Natural killer cell treated with Interleukin-12 subunit alpha and Interleukin-12 subunit beta and Interleukin-15 and Interleukin-18, amount 100 ng/mL, for 72 hours (primary cell): ENCODE measurements at regions not wholly inside any gene's neighbourhood (a gene's known extent, or its start where the extent isn't known, plus 50 kb on each side); places are given as distances from the start of the nearest gene placed in this dataset.
"Not testable (repeated sequence)": the region's sequence is repeated elsewhere in the genome, so short reads cannot be mapped to it uniquely, and the experiment has no call there.

Experiments
- ATAC-seq, 2 donors: fragments of 150-1000 bp; cut with Tn5 transposase in 1 of 2; sonication (Bioruptor Pico), chemical (Tn5 transposase) in 1 of 2; 2 replicates each; pipeline ENCODE4 v1.10.0; 2021
- DNase-seq: peaks from one replicate; pipeline ENCODE4 v3.0.0; 2022; ENCODE audit warnings: low spot score
- H3K27ac Mint-ChIP-seq, 2 donors: 1 replicate in 1 of 2; 2 replicates in 1 of 2; pipeline ENCODE4 v1.8.0; 2022; ENCODE audit warnings: mixed read lengths in 2 of 2, mild to moderate bottlenecking in 1 of 2, moderate library complexity in 1 of 2
- H3K27me3 Mint-ChIP-seq, 2 donors: 1 replicate in 1 of 2; 2 replicates in 1 of 2; pipeline ENCODE4 v1.8.0; 2022; ENCODE audit warnings: mixed read lengths in 2 of 2
- H3K36me3 Mint-ChIP-seq: one replicate; pipeline ENCODE4 v1.8.0; 2022; ENCODE audit warnings: mixed read lengths
- H3K4me1 Mint-ChIP-seq, 2 donors: 1 replicate in 1 of 2; 2 replicates in 1 of 2; pipeline ENCODE4 v1.8.0; 2022; ENCODE audit warnings: low read depth in 2 of 2, mixed read lengths in 2 of 2, mild to moderate bottlenecking in 1 of 2
- H3K4me3 Mint-ChIP-seq: one replicate; pipeline ENCODE4 v1.8.0; 2022; ENCODE audit warnings: mixed read lengths
- H3K9me3 Mint-ChIP-seq: 2 replicates; pipeline ENCODE4 v1.8.0; 2022; ENCODE audit warnings: mixed read lengths

DNA sequence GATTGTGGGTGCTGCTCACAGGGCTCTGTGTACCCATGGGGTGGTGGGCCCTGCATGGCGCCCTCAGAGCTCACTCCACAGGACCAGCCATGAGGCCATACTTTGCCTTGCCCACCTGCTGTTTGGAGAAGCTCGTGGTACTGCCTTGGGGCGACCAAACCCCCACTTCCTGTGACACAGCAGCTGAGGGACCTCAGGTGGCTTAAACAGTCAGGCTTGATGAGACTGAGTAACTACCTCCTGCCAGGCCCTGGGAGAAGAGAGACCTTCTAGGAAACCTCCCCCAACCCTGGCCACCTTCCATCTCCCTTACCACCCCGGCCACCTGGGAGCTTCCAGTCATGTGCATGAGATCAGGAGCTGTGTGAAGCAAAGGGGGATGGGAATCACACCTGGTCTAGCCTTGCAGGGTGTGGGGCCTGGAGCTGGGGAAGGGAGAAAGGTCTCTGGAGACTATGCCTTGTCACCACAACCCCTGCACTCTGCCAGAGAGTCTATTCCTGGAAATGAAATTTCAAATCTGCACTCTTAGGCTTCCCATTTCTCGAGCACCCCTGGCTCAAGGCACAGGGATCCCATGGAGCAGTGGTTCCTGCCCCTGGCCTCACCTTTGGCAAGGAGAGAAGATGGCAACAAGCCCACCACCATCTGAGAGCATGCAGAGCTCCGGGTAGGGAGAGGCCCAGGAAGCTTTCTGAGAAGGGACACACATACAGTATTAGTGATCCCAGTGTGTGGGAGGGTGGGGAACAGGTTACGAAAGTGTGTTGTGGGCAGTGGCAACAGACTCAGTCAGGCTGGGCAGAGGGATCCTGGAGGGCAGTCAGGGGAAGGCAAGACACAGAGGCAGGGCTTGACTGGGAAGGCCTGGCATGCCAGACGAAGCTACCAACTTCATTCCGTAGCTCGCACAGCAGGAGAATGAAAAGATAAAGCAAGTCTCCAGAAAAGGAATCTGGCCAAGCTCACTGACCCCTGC lies 125.0 kb downstream of the URI1 start:
- Mint-ChIP-seq H3K4me3 (no peak overlapping the region), H3K36me3 (no peaks in the 10 kb centered on the region), H3K27ac (no peak overlapping the region), H3K27me3 (no peaks in the 10 kb centered on the region), H3K9me3 (no peaks in the 10 kb centered on the region), H3K4me1 (no peaks in the 10 kb centered on the region)
- ATAC-seq (no peak), DNase-seq (no peak)

DNA sequence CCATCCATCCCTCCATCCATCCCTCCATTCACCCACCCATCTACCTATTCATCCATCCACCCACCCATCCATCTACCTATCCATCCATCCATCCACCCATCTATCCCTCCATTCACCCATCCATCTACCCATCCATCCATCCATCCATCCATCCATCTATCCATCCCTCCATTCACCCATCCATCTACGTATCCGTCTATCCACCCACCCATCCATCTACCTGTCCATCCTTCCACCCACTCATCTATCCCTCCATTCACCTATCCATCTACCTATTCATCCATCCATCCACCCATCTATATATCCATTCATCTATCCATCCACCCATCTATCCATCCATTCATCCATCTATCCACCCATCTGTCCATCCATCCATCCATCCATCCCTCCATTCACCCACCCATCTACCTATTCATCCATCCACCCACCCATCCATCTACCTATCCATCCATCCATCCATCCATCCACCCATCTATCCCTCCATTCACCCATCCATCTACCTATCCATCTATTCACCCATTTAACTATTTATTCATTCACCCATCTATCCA lies 126.0 kb downstream of the URI1 start:
- ATAC-seq, result not testable (repeated sequence)

DNA sequence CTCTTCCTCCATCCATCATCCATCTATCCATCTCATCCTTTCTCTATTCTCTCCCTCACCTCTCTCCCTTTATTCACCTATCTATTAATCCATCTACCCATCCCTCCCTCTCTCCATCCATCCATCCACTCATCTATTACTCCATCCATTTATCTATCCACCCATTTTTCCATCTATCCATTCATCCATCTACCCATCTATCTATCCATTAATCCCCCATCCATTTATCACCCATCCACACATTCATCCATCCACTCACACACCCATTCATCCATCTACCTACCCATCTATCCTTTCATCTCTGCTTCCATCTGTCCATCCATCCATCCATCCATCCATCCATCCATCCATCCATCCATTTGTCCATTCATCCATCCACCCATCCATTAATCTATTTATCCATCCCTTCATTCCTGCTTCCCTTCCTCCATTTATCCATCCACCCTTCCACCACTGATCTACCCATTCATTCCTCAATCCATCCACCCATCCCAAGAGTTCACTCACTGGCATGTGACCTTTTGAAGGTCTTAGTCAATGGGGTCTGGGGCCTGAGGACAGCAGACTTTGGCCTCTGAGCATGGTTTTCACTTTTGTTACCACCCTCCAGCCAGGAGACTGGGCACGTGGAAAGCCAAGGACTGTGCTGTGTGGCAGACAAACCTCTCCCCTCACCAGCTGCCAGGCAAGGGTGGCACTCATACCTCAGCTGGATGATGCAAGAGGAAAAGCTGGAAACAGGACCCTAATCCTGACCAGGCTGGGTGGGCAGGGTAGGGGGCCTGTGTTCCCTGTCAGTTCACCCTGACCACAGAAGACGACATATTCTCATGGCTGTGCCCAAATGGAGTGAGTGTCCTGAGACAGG lies 126.7 kb downstream of the URI1 start:
- ATAC-seq, result no peak
- H3K4me1 Mint-ChIP-seq, result no peaks in the 10 kb centered on the region
- DNase-seq, result no peak
- H3K36me3 Mint-ChIP-seq, result no peaks in the 10 kb centered on the region
- no peak overlapping the region for H3K4me3 Mint-ChIP-seq
- H3K9me3 Mint-ChIP-seq, result no peaks in the 10 kb centered on the region
- H3K27me3 Mint-ChIP-seq, result no peaks in the 10 kb centered on the region
- no peak overlapping the region for H3K27ac Mint-ChIP-seq

More for the DNA sequence above, 126.0 kb downstream of the URI1 start:
- H3K4me1 Mint-ChIP-seq, H3K4me3 Mint-ChIP-seq, H3K9me3 Mint-ChIP-seq, H3K27me3 Mint-ChIP-seq, H3K27ac Mint-ChIP-seq, H3K36me3 Mint-ChIP-seq, DNase-seq: not testable (repeated sequence)

DNA sequence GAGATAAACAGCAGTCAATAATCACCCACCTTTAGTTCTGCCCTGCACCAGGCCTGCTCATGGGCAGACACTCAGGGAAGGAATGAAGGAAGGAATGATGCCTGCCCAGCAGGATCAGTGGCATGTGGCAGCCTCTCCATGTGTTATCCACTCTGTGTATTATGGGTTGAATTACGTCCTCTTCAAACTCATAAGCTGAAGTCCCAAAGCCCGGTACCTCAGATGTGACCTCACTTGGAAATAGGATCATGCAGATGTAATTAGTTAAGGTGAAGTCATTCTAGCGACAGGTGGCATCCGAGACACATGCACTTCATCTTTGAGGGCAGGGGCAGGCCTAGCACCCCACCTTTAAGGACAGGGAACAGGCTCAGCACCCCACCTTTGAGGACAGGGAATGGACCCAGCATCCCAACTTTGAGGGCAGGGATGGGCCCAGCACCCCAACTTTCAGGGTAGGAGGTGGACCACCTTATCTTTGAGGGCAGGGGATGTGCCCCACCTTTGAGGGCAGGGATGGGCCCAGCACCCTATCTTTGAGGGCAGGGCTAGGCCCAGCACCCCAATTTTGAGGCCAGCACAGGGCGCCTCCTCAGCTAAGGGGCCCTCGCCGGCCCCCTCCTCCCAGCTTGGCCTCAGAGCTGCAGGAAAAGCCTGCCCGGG lies 127.6 kb downstream of the URI1 start:
- Mint-ChIP-seq H3K4me1 (no peaks in the 10 kb centered on the region), H3K4me3 (no peak overlapping the region), H3K27ac (no peak overlapping the region), H3K9me3 (no peaks in the 10 kb centered on the region), H3K36me3 (no peaks in the 10 kb centered on the region), H3K27me3 (no peaks in the 10 kb centered on the region)
- ATAC-seq, result no peak
- no peak for DNase-seq

DNA sequence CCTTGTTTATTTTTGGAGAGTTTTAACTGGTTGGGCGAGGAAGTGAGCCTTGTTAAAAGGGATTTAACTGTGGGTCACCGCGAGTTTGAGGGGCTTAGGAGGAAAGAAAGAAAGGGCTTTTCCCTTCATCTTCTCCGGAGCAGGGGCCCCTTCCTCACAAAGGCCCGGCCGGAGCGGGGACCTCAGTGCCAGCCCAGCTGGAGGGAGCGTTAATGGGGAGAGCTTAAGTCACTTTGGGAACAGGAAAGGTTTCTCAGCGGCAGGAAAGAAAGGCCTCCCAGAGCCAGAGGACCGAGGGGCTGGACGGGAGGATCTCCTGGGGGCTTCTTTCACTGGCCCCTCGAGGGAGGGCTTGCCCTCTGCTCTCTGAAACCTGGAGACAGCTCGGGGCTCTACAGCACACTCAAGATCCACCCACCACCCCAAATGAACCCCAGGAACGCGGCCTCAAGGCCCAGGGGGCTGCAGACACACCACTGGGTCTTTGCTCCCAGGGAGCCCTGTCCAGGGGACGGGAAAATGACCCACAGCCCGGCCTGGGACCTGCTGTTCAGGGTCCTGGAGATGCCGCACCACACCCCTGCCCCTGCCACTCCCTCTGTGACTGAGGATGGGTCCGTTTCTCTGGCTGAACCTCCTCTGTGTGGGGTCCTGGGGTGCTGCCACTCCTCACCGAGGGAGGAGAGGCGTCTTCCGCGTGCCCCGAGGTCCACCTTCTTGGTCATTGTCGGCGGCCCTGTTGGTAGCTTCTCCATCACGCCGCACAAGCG lies 128.3 kb downstream of the URI1 start:
- ATAC-seq, result no peak
- Mint-ChIP-seq H3K4me3 (no peak overlapping the region), H3K36me3 (no peaks in the 10 kb centered on the region), H3K9me3 (no peaks in the 10 kb centered on the region), H3K4me1 (no peaks in the 10 kb centered on the region), H3K27me3 (no peaks in the 10 kb centered on the region), H3K27ac (no peak overlapping the region)
- no peak for DNase-seq

DNA sequence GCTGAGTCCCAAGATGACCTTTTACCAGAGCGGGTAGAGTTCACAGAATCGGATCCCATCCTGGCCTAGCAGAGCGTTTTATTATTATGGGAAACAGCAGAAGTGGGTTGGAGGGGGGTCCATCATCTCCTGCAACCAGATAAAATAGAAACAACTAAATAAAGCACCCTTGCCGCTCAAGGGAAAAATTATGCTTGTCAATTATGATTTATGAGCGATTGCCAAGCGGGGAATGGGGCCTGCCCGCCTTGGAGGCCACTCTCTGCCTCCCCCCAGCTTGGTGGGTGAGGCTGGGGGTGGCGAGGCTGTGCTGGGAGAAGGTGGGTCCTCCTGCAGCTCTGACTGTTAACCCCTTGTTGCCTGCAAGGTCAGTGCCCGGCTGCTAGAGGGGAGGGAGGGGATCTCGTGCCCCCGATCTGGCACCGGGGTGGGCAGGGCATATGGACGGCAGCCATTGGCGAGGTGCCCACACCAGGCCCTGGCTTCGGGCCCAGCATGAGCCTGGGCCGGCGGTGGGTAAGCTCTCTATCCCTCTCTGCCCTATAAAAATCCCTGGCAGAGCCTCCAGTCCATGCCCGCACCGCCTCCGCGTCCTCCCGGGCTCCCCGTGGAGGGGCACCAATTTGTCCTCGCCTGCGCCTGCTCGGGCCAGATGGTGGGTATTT lies 129.1 kb downstream of the URI1 start:
- H3K27me3 Mint-ChIP-seq, result peaks cover 2 to 6% of the 10 kb centered on the region in 2 donors
- H3K36me3 Mint-ChIP-seq, result no peaks in the 10 kb centered on the region
- H3K4me1 Mint-ChIP-seq, result no peaks in the 10 kb centered on the region
- H3K4me3 Mint-ChIP-seq, result no peak overlapping the region
- no peak overlapping the region for H3K27ac Mint-ChIP-seq
- no peaks in the 10 kb centered on the region for H3K9me3 Mint-ChIP-seq
- ATAC-seq, result no peak
- no peak for DNase-seq

DNA sequence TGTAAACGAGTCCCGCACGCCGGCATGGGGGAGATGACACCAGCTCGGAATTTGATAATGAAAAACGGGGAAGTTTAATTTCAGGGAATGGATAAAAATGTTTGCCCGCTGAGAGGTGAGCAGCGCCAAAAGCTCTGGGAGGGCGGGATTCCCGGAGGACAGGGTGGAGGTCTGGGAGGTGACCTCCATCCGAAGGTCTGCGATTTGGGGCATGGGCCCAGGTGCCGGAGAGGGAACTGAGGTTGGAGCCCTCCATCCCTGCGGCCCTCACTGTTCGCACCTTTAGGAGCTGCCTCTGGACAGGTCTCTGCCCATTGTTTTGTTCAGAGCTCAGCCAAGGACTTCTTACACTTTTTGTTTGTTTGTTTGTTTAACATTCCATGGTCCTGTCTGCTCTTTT lies 129.8 kb downstream of the URI1 start:
- ATAC-seq (no peak), DNase-seq (no peak)
- Mint-ChIP-seq H3K36me3 (no peaks in the 10 kb centered on the region), H3K27ac (no peak overlapping the region), H3K27me3 (peaks cover 2 to 7% of the 10 kb centered on the region in 2 donors), H3K4me3 (no peak overlapping the region), H3K9me3 (no peaks in the 10 kb centered on the region), H3K4me1 (no peaks in the 10 kb centered on the region)

DNA sequence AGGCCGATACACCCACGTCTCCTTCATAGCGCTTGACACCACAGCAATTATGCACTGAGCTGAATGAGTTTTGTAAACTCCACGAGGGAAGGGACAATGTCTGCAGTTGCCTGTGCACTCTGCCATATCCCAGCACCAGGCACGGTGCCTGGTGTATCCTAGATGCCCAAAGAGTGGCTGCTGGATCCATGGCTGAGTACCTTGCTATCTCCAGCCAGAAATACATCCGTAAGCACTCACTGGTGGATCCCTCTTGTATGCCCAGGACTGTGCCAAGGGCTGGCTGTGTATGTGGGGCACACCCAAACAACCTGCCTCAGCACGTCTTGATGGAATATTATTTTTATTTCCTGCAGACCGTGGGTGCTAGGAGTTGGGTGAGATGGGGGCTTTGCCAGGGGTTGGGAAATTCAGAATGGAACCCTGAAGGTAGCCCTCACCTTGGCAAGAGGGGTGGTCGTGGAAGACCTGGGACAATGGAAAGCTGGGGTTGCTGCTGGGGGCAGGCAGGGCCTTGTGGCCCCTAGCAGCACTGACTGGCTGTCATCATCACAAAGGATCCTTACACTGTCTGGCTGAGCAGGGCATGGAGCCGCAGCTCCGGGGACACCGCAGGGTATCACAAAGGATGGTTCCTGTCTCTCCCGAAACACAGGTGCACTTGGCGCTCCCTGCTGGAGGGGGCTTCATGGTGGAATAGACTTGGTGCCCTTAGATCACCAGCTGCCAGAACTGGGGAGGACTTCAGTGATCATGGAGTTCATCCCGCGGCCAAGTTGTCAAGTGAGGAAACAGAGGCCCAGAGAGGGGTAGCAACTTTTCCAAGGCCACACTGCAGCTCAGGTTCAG lies 131.3 kb downstream of the URI1 start:
- DNase-seq, result no peak
- no peak for ATAC-seq
- H3K9me3 Mint-ChIP-seq, result no peaks in the 10 kb centered on the region
- H3K27me3 Mint-ChIP-seq, result peaks cover 6 to 7% of the 10 kb centered on the region in 2 donors
- H3K4me1 Mint-ChIP-seq, result no peaks in the 10 kb centered on the region
- H3K36me3 Mint-ChIP-seq, result no peaks in the 10 kb centered on the region
- no peak overlapping the region for H3K27ac Mint-ChIP-seq
- H3K4me3 Mint-ChIP-seq, result no peak overlapping the region

DNA sequence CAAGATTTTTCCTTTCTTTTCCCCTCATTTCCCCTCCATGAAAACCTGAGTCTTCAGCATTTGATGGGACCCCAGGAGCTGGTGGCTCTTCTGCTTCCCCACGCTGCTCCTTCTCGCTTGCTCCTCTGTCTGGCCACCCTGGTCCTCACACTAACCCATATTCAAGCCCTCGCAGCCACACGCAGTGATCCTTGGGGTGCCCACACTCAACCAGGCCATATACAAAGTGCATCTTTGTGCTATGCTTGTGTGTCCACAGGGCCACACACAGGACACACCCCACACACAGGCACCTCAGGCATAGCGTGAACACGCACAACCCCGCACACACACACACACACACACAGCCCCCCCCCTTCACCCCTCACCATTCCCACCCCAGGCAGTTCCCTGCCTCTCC lies 132.1 kb downstream of the URI1 start:
- no peaks in the 10 kb centered on the region for H3K9me3 Mint-ChIP-seq
- ATAC-seq (peak in 1 of 2 donors; percentile 37), DNase-seq (no peak)
- no peaks in the 10 kb centered on the region for H3K4me1 Mint-ChIP-seq
- no peak overlapping the region for H3K4me3 Mint-ChIP-seq
- H3K36me3 Mint-ChIP-seq, result no peaks in the 10 kb centered on the region
- peaks cover 6 to 9% of the 10 kb centered on the region in 2 donors for H3K27me3 Mint-ChIP-seq
- H3K27ac Mint-ChIP-seq, result no peak overlapping the region

DNA sequence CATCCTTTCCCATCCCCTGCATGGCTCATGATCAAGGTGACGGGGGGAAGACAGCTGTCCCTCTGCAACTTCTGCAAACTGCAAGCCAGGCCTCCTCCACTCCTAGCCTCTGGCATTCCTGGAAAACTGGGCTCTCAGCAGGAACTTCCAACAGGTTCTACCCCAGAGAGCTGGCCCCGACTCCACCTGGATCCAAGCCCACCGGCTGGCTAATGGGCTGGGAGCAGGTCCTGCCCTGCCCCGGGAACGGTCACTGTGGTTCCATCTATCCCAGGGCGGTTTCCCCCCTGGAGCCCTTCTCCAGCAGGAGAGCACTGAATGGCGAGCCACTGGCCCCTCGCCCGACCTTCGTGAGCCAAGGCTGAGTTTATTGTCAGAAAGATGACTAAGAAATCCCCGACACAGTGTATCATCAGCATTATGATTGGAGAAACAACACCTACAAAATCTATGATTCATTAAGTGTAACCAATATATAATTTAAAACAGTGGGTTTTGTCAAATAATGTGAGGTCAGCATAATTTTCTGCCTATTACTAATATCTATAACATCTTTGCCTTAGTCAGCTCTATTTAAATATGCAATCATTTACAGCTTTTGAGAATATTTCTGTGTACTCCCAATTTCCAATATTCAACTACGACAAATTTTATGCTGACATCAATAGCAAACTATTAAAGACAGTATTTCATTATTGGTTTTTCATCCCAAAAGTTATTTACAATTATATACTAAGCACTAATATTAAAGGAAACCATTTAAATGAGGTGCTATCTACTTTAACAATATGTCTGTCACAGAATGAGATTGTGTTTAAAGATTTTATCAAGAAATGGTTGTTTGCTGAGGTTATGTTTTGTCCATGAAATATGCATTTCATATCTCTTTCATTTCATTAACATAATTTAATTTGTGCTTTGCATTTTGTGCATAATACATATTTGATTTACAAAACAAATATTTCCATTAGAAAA lies 133.0 kb downstream of the URI1 start:
- Mint-ChIP-seq H3K36me3 (no peaks in the 10 kb centered on the region), H3K4me1 (no peaks in the 10 kb centered on the region), H3K27ac (no peak overlapping the region), H3K4me3 (no peak overlapping the region), H3K27me3 (peaks cover 10 to 14% of the 10 kb centered on the region in 2 donors), H3K9me3 (no peaks in the 10 kb centered on the region)
- ATAC-seq, result no peak
- no peak for DNase-seq

DNA sequence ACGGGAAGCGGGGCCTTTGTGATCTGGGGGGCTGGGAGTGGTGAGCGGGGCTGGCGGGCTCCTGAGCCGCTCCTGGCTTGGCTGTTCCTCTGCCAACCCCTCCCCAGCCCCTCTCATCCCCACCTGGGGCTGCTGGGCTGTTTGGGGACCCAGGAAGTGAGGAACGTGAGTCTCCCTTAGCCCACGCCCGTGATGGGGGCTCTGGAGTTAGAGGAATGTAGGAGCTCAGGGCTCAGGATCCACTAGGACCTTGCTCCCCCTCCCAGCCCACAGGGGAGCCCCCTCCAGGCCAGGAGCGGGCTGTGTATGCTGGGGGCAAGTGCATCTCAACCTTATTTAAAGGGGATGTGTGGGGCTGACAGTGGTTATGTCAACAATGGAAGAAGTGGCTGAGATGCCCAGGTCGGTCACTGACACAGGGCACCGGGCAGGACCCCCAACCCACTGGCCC lies 134.1 kb downstream of the URI1 start:
- Mint-ChIP-seq H3K27me3 (peaks cover 14% of the 10 kb centered on the region in 2 donors), H3K9me3 (no peaks in the 10 kb centered on the region), H3K4me3 (no peak overlapping the region), H3K27ac (no peak overlapping the region), H3K4me1 (no peaks in the 10 kb centered on the region), H3K36me3 (no peaks in the 10 kb centered on the region)
- peak in 1 of 2 donors; percentile 7 for ATAC-seq
- no peak for DNase-seq
